IMR-90 (cell line): ENCODE measurements at regions not wholly inside any gene's neighbourhood (a gene's known extent, or its start where the extent isn't known, plus 50 kb on each side); places are given as distances from the start of the nearest gene placed in this dataset.

Source experiments
- ATAC-seq: fragments of 200-7000 bp; cut with Tn5 transposase; 2 replicates; pipeline ENCODE4 v1.9.1; 2020; ENCODE audit warnings: low read depth, mild to moderate bottlenecking, moderate library complexity
- BruUV-seq: library from RNA; stranded (reverse); fragments of 400-500 nt; replicated peaks from 2 replicates; lab custom pipeline; 2021; lab: Mats Ljungman, UMichigan
- CTCF ChIA-PET: fragments of 300-600 bp; formaldehyde crosslinking; extraction: SDS; loops from one replicate; lab custom pipeline; 2021; ENCODE audit warnings: antibody characterized with exemption; lab: Yijun Ruan, JAX
- POLR2A ChIA-PET: fragments of 300-600 bp; sonication (Branson Sonifier 250); formaldehyde crosslinking; loops from one replicate; lab custom pipeline; 2022; ENCODE audit warnings: antibody characterized with exemption; ENCODE audit not compliant: unreplicated experiment; lab: Charles Lee
- DNase-seq: peaks from one replicate; pipeline ENCODE4 v3.0.0; 2013
- H2AFZ ChIP-seq: replicated peaks from 2 replicates; pipeline ENCODE3; 2013; ENCODE audit warnings: low read length, mild to moderate bottlenecking; ENCODE audit not compliant: poor library complexity
- H2AK5ac ChIP-seq: 2 replicates; pipeline ENCODE4 v1.6.1; 2013; ENCODE audit warnings: low read depth, low read length, inconsistent platforms
- H2AK9ac ChIP-seq: replicated peaks from 2 replicates; pipeline ENCODE3; 2013; ENCODE audit warnings: mild to moderate bottlenecking, low read depth, low read length, moderate library complexity; ENCODE audit not compliant: poor library complexity
- H2BK120ac ChIP-seq: 2 replicates; pipeline ENCODE4 v1.6.1; 2013; ENCODE audit warnings: low read depth, low read length, inconsistent platforms
- H2BK15ac ChIP-seq: 3 replicates; pipeline ENCODE4 v1.6.1; 2013; ENCODE audit warnings: low read depth, low read length, inconsistent platforms
- H2BK20ac ChIP-seq: 2 replicates; pipeline ENCODE4 v1.6.1; 2013; ENCODE audit warnings: low read depth, mild to moderate bottlenecking, inconsistent platforms, low read length, moderate library complexity
- H2BK5ac ChIP-seq: 2 replicates; pipeline ENCODE4 v1.6.1; 2013; ENCODE audit warnings: mild to moderate bottlenecking, low read depth, low read length, inconsistent platforms; ENCODE audit not compliant: poor library complexity, severe bottlenecking
- H3K14ac ChIP-seq: replicated peaks from 2 replicates; pipeline ENCODE4 v1.6.1; 2013; ENCODE audit warnings: low read depth, low read length, inconsistent platforms
- H3K18ac ChIP-seq: 2 replicates; pipeline ENCODE4 v1.6.1; 2013; ENCODE audit warnings: low read depth, low read length, control low read depth
- H3K23ac ChIP-seq: 2 replicates; pipeline ENCODE4 v1.6.1; 2013; ENCODE audit warnings: low read depth, low read length, inconsistent platforms
- H3K27ac ChIP-seq: 2 replicates; pipeline ENCODE4 v1.5.1; 2013; ENCODE audit warnings: mild to moderate bottlenecking, control low read depth, low read length; ENCODE audit not compliant: insufficient read depth
- H3K27me3 ChIP-seq: 2 replicates; pipeline ENCODE4 v1.6.1; 2013; ENCODE audit warnings: low read length; ENCODE audit not compliant: control insufficient read depth, insufficient read depth
- H3K36me3 ChIP-seq: 2 replicates; pipeline ENCODE4 v1.6.1; 2013; ENCODE audit warnings: low read length, mixed read lengths; ENCODE audit not compliant: control insufficient read depth, insufficient read depth
- H3K4ac ChIP-seq: 2 replicates; pipeline ENCODE4 v1.6.1; 2013; ENCODE audit warnings: low read depth, low read length, inconsistent platforms
- H3K4me1 ChIP-seq: 2 replicates; pipeline ENCODE4 v1.6.1; 2013; ENCODE audit warnings: low read length, mixed read lengths; ENCODE audit not compliant: control insufficient read depth, insufficient read depth
- H3K4me2 ChIP-seq: 2 replicates; pipeline ENCODE4 v1.6.1; 2013; ENCODE audit warnings: low read depth, mild to moderate bottlenecking, control low read depth, low read length, moderate library complexity
- H3K4me3 ChIP-seq: 2 replicates; pipeline ENCODE4 v1.5.1; 2013; ENCODE audit warnings: low read depth, mild to moderate bottlenecking, control low read depth, low read length, moderate library complexity; ENCODE audit not compliant: insufficient read depth
- H3K56ac ChIP-seq: 2 replicates; pipeline ENCODE4 v1.6.1; 2013; ENCODE audit warnings: low read length, inconsistent platforms; ENCODE audit not compliant: insufficient read depth; ENCODE audit errors: extremely low read depth
- H3K79me1 ChIP-seq, 2 experiments: 2 replicates each; pipeline ENCODE4 v1.6.1; 2013; ENCODE audit warnings: low read length in 2 of 2, inconsistent platforms in 1 of 2, low read depth in 1 of 2
- H3K9ac ChIP-seq: 2 replicates; pipeline ENCODE4 v1.6.1; 2013; ENCODE audit warnings: low read depth, low read length, control low read depth
- H3K9me1 ChIP-seq: 2 replicates; pipeline ENCODE4 v1.6.1; 2013; ENCODE audit warnings: low read length, inconsistent platforms; ENCODE audit not compliant: insufficient read depth
- H3K9me3 ChIP-seq: 2 replicates; pipeline ENCODE4 v1.6.1; 2013; ENCODE audit warnings: low read length; ENCODE audit not compliant: control insufficient read depth, insufficient read depth
- H4K20me1 ChIP-seq: 2 replicates; pipeline ENCODE4 v1.6.1; 2013; ENCODE audit warnings: low read length, inconsistent platforms; ENCODE audit not compliant: insufficient read depth
- H4K5ac ChIP-seq: 2 replicates; pipeline ENCODE4 v1.6.1; 2013; ENCODE audit warnings: mild to moderate bottlenecking, low read depth, low read length, control low read depth
- H4K8ac ChIP-seq, 2 experiments: 2 replicates each; pipeline ENCODE4 v1.6.1; 2013; ENCODE audit warnings: low read depth in 2 of 2, low read length in 2 of 2, control low read depth in 1 of 2, inconsistent platforms in 1 of 2
- H4K91ac ChIP-seq: 2 replicates; pipeline ENCODE4 v1.6.1; 2013; ENCODE audit warnings: low read depth, low read length, inconsistent platforms; ENCODE audit not compliant: insufficient read depth
- BHLHE40 ChIP-seq: fragments of 150-350 bp; IDR thresholded peaks from 2 replicates; pipeline ENCODE4 v1.6.1; 2016; ENCODE audit warnings: mild to moderate bottlenecking, low read depth, low read length
- CEBPB ChIP-seq: IDR thresholded peaks from 2 replicates; pipeline ENCODE4 v1.6.1; 2012; ENCODE audit warnings: low read depth, low read length, improper control_type of control experiment
- CHD1 ChIP-seq: IDR thresholded peaks from 2 replicates; pipeline ENCODE4 v1.6.1; 2012; ENCODE audit warnings: low read depth, low read length, improper control_type of control experiment
- CTCF ChIP-seq: conservative IDR thresholded peaks from 2 replicates; pipeline ENCODE4 v1.5.1; 2012; ENCODE audit warnings: mild to moderate bottlenecking, low read depth, low read length, improper control_type of control experiment
- FOS ChIP-seq: fragments of 150-350 bp; IDR thresholded peaks from 2 replicates; pipeline ENCODE4 v1.6.1; 2016; ENCODE audit warnings: low read depth, low read length
- MAFK ChIP-seq: IDR thresholded peaks from 2 replicates; pipeline ENCODE4 v1.6.1; 2012; ENCODE audit warnings: low read depth, low read length, improper control_type of control experiment
- MAZ ChIP-seq: IDR thresholded peaks from 2 replicates; pipeline ENCODE4 v1.6.1; 2012; ENCODE audit warnings: low read depth, mild to moderate bottlenecking, low read length, improper control_type of control experiment, moderate library complexity, borderline replicate concordance
- MXI1 ChIP-seq: IDR thresholded peaks from 2 replicates; pipeline ENCODE4 v1.6.1; 2012; ENCODE audit warnings: low read depth, mild to moderate bottlenecking, low read length, moderate library complexity, borderline replicate concordance
- NFE2L2 ChIP-seq: fragments of 150-350 bp; IDR thresholded peaks from 2 replicates; pipeline ENCODE4 v1.6.1; 2016; ENCODE audit warnings: low read depth, mild to moderate bottlenecking, low read length
- POLR2A ChIP-seq: IDR thresholded peaks from 2 replicates; pipeline ENCODE4 v1.6.1; 2012; ENCODE audit warnings: mild to moderate bottlenecking, low read depth, low read length
- RAD21 ChIP-seq: IDR thresholded peaks from 2 replicates; pipeline ENCODE4 v1.6.1; 2012; ENCODE audit warnings: low read length, improper control_type of control experiment
- RCOR1 ChIP-seq: IDR thresholded peaks from 2 replicates; pipeline ENCODE4 v1.6.1; 2012; ENCODE audit warnings: mild to moderate bottlenecking, low read length, improper control_type of control experiment; ENCODE audit not compliant: insufficient replicate concordance
- RFX5 ChIP-seq: IDR thresholded peaks from 2 replicates; pipeline ENCODE4 v1.8.0; 2012; ENCODE audit warnings: low read depth, mild to moderate bottlenecking, low read length, moderate library complexity
- SMC3 ChIP-seq: fragments of 150-350 bp; IDR thresholded peaks from 2 replicates; pipeline ENCODE4 v1.6.1; 2016; ENCODE audit warnings: low read depth, mild to moderate bottlenecking, antibody characterized with exemption, low read length, moderate library complexity
- WGBS, 2 experiments: methylation state at CpG; one replicate each; pipeline versions ENCODE4 v1.1.5 to v1.1.7; 2013; ENCODE audit warnings: missing lambda C conversion rate in 2 of 2; ENCODE audit not compliant: insufficient read length in 1 of 2; ENCODE audit errors: extremely low coverage in 2 of 2; 5-methylcytosine and 5-hydroxymethylcytosine counted together
- dilution Hi-C: fragments of 300-500 bp; cut with HindIII; formaldehyde crosslinking; loops from one replicate; pipeline ENCODE4 v1.14.3; 2018; ENCODE audit warnings: low sequenced_read_pairs; ENCODE audit not compliant: unreplicated experiment
- in situ Hi-C: fragments of 300-500 bp; cut with MboI; formaldehyde crosslinking; loops from 3 replicates; pipeline ENCODE4 v1.14.3; 2019; ENCODE audit warnings: low sequenced_read_pairs, inconsistent platforms, mixed read lengths
- intact Hi-C: fragments of 100-400 bp; cut with micrococcal nuclease; formaldehyde crosslinking; loops from 2 replicates; pipeline ENCODE4 v1.10.0; 2022
- TF ChIP-seq, protein P1 (sequence below): fragments of 150-350 bp; IDR thresholded peaks from 2 replicates; pipeline ENCODE4 v1.6.1; 2016; ENCODE audit warnings: low read depth, mild to moderate bottlenecking, low read length, moderate library complexity, borderline replicate concordance

DNA sequence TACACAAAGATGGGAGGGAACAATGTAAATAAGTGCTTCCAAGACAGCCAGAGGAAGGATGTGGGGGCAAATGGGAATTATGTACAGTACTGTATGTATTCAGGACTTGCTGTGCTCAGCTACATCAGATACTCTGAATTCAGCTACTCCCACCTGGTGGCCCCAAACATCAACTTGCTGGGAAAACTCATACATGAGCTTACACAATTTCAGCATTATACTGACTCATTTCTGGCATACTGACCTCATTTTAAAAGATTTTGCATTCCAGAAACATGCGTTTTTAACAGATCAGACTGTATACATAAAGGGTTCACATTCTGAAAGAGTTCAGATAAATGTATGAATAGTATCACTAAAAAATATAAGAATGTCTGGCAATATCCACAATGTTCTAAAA is 59.7 kb downstream of the GPX5 start:
- H3K4me1 ChIP-seq, result no peaks in the 10 kb centered on the region
- H2BK120ac ChIP-seq, result no peak overlapping the region
- no peaks in the 10 kb centered on the region for H3K9me3 ChIP-seq
- no peak overlapping the region for H2AK9ac ChIP-seq
- H3K27ac ChIP-seq, result no peak overlapping the region
- H3K14ac ChIP-seq, result no peak overlapping the region
- ATAC-seq, result no peak
- BruUV-seq, result no TSS peak
- ChIA-PET CTCF (no interaction called here), POLR2A (no interaction called here)
- dilution Hi-C loops, result no loop called here
- peaks cover 2% of the 10 kb centered on the region; the same call in 1 of the 2 replicates for H3K27me3 ChIP-seq
- H3K79me1 ChIP-seq, result no peaks in the 10 kb centered on the region
- TF ChIP-seq MXI1 (no peak), RFX5 (no peak), FOS (no peak), RAD21 (no peak), CEBPB (peak; percentile 57; the same call in 1 of the 2 replicates), RCOR1 (no peak), BHLHE40 (no peak), CTCF (0 out of 2 replicates have a peak, but pooled peaks have one; percentile 10), MAFK (no peak), CHD1 (no peak), MAZ (no peak), NFE2L2 (no peak), SMC3 (no peak), POLR2A (no peak)
- TF ChIP-seq, protein P1, sequence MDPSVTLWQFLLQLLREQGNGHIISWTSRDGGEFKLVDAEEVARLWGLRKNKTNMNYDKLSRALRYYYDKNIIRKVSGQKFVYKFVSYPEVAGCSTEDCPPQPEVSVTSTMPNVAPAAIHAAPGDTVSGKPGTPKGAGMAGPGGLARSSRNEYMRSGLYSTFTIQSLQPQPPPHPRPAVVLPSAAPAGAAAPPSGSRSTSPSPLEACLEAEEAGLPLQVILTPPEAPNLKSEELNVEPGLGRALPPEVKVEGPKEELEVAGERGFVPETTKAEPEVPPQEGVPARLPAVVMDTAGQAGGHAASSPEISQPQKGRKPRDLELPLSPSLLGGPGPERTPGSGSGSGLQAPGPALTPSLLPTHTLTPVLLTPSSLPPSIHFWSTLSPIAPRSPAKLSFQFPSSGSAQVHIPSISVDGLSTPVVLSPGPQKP, result no peak
- no peak overlapping the region for H4K91ac ChIP-seq
- no peak overlapping the region for H3K18ac ChIP-seq
- in situ Hi-C loops, result no loop called here
- DNase-seq, result peak; percentile 76
- no peak overlapping the region for H3K4me2 ChIP-seq
- no peak overlapping the region for H2AFZ ChIP-seq
- no peak overlapping the region for H3K23ac ChIP-seq
- H3K36me3 ChIP-seq, result no peaks in the 10 kb centered on the region
- no peak overlapping the region for H3K56ac ChIP-seq
- no peak overlapping the region for H2BK20ac ChIP-seq
- H3K9ac ChIP-seq, result no peak overlapping the region
- no peak overlapping the region for H4K8ac ChIP-seq
- intact Hi-C loops, result loop anchor here (10.0 kb wide), 1 partner anchor 181 kb away; no protein-coding TSS in a partner anchor
- H2BK5ac ChIP-seq, result no peak overlapping the region
- H2AK5ac ChIP-seq, result no peak overlapping the region
- H3K4me3 ChIP-seq, result no peak overlapping the region
- no peak overlapping the region for H4K5ac ChIP-seq
- no peak overlapping the region for H3K4ac ChIP-seq
- no peaks in the 10 kb centered on the region for H4K20me1 ChIP-seq
- no CpG with 5 or more reads among the region's 1 CpG for WGBS, 2 experiments
- no peaks in the 10 kb centered on the region for H3K9me1 ChIP-seq
- H2BK15ac ChIP-seq, result no peak overlapping the region
